NT2/D1 (cell line): ENCODE measurements at regions not wholly inside any gene's neighbourhood (a gene's known extent, or its start where the extent isn't known, plus 50 kb on each side); places are given as distances from the start of the nearest gene placed in this dataset.

Source experiments
- SUZ12 ChIP-seq: IDR thresholded peaks from 2 replicates; pipeline ENCODE4 v1.6.1; 2011; ENCODE audit not compliant: insufficient read length, insufficient read depth; ENCODE audit errors: extremely low read depth
- YY1 ChIP-seq: IDR thresholded peaks from 2 replicates; pipeline ENCODE4 v1.6.1; 2011; ENCODE audit not compliant: insufficient read length, insufficient read depth
- ZNF274 ChIP-seq: IDR thresholded peaks from 2 replicates; pipeline ENCODE4 v1.6.1; 2011; ENCODE audit warnings: mild to moderate bottlenecking, low read depth, low read length

DNA sequence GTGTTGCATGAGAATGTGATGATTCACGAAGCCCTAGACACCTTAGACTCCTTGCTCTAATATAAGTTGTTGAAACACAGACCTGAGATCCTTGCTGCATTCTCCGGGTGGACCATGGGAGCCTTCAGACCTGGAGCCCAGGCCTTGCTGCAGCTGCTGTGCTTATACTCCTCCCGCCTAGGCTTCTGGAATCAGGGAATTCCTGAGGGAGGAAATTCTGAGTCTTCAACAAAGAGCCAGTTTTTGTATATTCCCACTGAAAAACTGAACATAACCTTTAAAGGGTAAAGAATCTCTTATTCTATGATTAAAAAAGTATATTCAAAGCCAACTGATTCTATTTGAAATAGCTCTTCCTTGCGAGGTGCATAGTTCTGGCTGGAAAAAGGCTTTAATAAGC lies 245.1 kb upstream of the ELAVL2 start:
- TF ChIP-seq YY1 = no peak
- TF ChIP-seq ZNF274 = no peak
- no peak for TF ChIP-seq SUZ12
